Liver (tissue), 7 donors: ENCODE measurements at regions not wholly inside any gene's neighbourhood (a gene's known extent, or its start where the extent isn't known, plus 50 kb on each side); places are given as distances from the start of the nearest gene placed in this dataset.
A peak's percentile ranks its signal among the peaks of the same experiment; 100 is the strongest.

Source experiments
- DNase-seq: peaks from one replicate; pipeline ENCODE4 v3.0.0-alpha.2; 2017; ENCODE audit warnings: low spot score
- H3K27ac ChIP-seq, 2 donors: one replicate each; pipeline ENCODE4 v1.7.0; 2013; ENCODE audit warnings: inconsistent platforms in 2 of 2, low read length in 2 of 2, control low read depth in 1 of 2, low read depth in 1 of 2, mild to moderate bottlenecking in 1 of 2
- H3K27me3 ChIP-seq, 4 donors: one replicate each; pipeline versions ENCODE4 v1.6.1 to v1.7.0; 2013; ENCODE audit warnings: low read length in 3 of 4, inconsistent platforms in 1 of 4, mild to moderate bottlenecking in 1 of 4, moderate library complexity in 1 of 4; ENCODE audit not compliant: control insufficient read depth in 4 of 4, insufficient read depth in 4 of 4
- H3K36me3 ChIP-seq, 4 donors: one replicate each; pipeline versions ENCODE4 v1.6.1 to v1.7.0; 2013; ENCODE audit warnings: low read length in 3 of 4, mild to moderate bottlenecking in 3 of 4, low read depth in 1 of 4, moderate library complexity in 1 of 4; ENCODE audit not compliant: control insufficient read depth in 4 of 4, insufficient read depth in 3 of 4
- H3K4me1 ChIP-seq, 4 donors: one replicate each; pipeline versions ENCODE4 v1.6.1 to v1.7.0; 2013; ENCODE audit warnings: low read length in 3 of 4, mild to moderate bottlenecking in 3 of 4, moderate library complexity in 1 of 4; ENCODE audit not compliant: control insufficient read depth in 4 of 4, insufficient read depth in 4 of 4
- H3K4me3 ChIP-seq, 3 donors: one replicate each; pipeline versions ENCODE4 v1.6.1 to v1.7.0; 2013; ENCODE audit warnings: low read length in 3 of 3, control low read depth in 1 of 3, low read depth in 1 of 3, mild to moderate bottlenecking in 1 of 3
- H3K9ac ChIP-seq, 2 donors: one replicate each; pipeline ENCODE4 v1.7.0; 2013; ENCODE audit warnings: low read length in 2 of 2, mild to moderate bottlenecking in 2 of 2, moderate library complexity in 2 of 2, control low read depth in 1 of 2, low read depth in 1 of 2
- H3K9me3 ChIP-seq, 4 donors: one replicate each; pipeline versions ENCODE4 v1.6.1 to v1.7.0; 2013; ENCODE audit warnings: low read length in 3 of 4; ENCODE audit not compliant: control insufficient read depth in 4 of 4
- ATF3 ChIP-seq: IDR thresholded peaks from 2 replicates; pipeline ENCODE4 v1.6.1; 2016; ENCODE audit warnings: antibody characterized with exemption
- EGR1 ChIP-seq, 2 donors: IDR thresholded peaks; 2 replicates each; pipeline ENCODE4 v1.6.1; 2016 to 2018; ENCODE audit warnings: antibody characterized with exemption in 2 of 2, low read depth in 2 of 2
- FOXA1 ChIP-seq: IDR thresholded peaks from 2 replicates; pipeline ENCODE4 v1.6.1; 2016; ENCODE audit warnings: antibody characterized with exemption
- FOXA2 ChIP-seq: IDR thresholded peaks from 2 replicates; pipeline ENCODE4 v1.6.1; 2016; ENCODE audit warnings: antibody characterized with exemption
- GABPA ChIP-seq, 2 donors: IDR thresholded peaks in 1 of 2; conservative IDR thresholded peaks in 1 of 2; 2 replicates each; pipeline ENCODE4 v1.6.1; 2016; ENCODE audit warnings: antibody characterized with exemption in 2 of 2, mild to moderate bottlenecking in 1 of 2, moderate library complexity in 1 of 2
- HNF4A ChIP-seq, 2 donors: conservative IDR thresholded peaks; 2 replicates each; pipeline ENCODE4 v1.6.1; 2016; ENCODE audit warnings: antibody characterized with exemption in 2 of 2, mild to moderate bottlenecking in 2 of 2
- HNF4G ChIP-seq: IDR thresholded peaks from 2 replicates; pipeline ENCODE4 v1.6.1; 2016; ENCODE audit warnings: antibody characterized with exemption
- JUND ChIP-seq, 2 donors: IDR thresholded peaks; 2 replicates each; pipeline ENCODE4 v1.6.1; 2016; ENCODE audit warnings: antibody characterized with exemption in 2 of 2
- MAX ChIP-seq: IDR thresholded peaks from 2 replicates; pipeline ENCODE4 v1.6.1; 2016; ENCODE audit warnings: antibody characterized with exemption
- NR2F2 ChIP-seq: IDR thresholded peaks from 2 replicates; pipeline ENCODE4 v1.6.1; 2016; ENCODE audit warnings: antibody characterized with exemption
- RAD21 ChIP-seq, 2 donors: IDR thresholded peaks; 2 replicates each; pipeline ENCODE4 v1.6.1; 2016; ENCODE audit warnings: antibody characterized with exemption in 2 of 2, mild to moderate bottlenecking in 2 of 2
- RXRA ChIP-seq, 2 donors: IDR thresholded peaks; 2 replicates each; pipeline ENCODE4 v1.6.1; 2017 to 2018; ENCODE audit warnings: antibody characterized with exemption in 2 of 2, mild to moderate bottlenecking in 1 of 2
- SP1 ChIP-seq: IDR thresholded peaks from 2 replicates; pipeline ENCODE4 v1.6.1; 2018; ENCODE audit warnings: antibody characterized with exemption, mild to moderate bottlenecking
- TAF1 ChIP-seq: conservative IDR thresholded peaks from 2 replicates; pipeline ENCODE4 v1.6.1; 2016; ENCODE audit warnings: antibody characterized with exemption, mild to moderate bottlenecking
- YY1 ChIP-seq: IDR thresholded peaks from 2 replicates; pipeline ENCODE4 v1.6.1; 2016; ENCODE audit warnings: antibody characterized with exemption, mild to moderate bottlenecking
- ZBTB33 ChIP-seq: IDR thresholded peaks from 2 replicates; pipeline ENCODE4 v1.6.1; 2016; ENCODE audit warnings: antibody characterized with exemption
- WGBS: extraction: QIAGEN DNeasy Blood & Tissue Kit; methylation state at CpG from one replicate; pipeline ENCODE4 v1.1.7; 2013; 5-methylcytosine and 5-hydroxymethylcytosine counted together
- TF ChIP-seq, protein P1 (sequence below): IDR thresholded peaks from 2 replicates; pipeline ENCODE4 v1.6.1; 2016; ENCODE audit warnings: antibody characterized with exemption, mild to moderate bottlenecking
- donor health status: healthy.
- donor health status: healthy.
- donor health status: healthy.
- donor health status: healthy.

DNA sequence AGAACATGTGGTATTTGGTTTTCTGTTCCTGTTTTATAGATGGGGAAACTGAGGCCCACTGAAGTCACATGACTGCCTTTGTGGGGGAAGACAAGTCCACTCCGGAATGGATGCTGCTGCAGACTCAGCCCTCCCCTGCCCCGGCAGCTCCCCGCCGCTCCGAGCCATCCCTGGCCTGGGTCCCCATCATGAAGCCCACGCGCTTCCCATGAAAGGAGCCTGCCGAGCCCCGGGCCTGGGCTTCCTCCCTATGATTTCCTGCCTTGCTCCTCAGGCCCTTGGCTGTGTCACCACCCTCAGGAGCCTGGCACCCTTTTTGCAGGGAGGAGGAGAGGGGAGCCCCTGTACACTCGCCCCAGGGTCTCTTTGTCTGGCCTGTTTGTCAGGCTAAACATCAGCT, 125.3 kb upstream of the FOXF1 start:
- H3K27ac ChIP-seq, result peak overlapping the region in 1 of 2 donors; percentile 25
- no peaks in the 10 kb centered on the region for H3K9me3 ChIP-seq
- peaks cover 0 to 4% (median under 1%) of the 10 kb centered on the region in 4 donors for H3K27me3 ChIP-seq
- H3K36me3 ChIP-seq, result no peaks in the 10 kb centered on the region
- 81% methylated on average over 10 of the region's 10 CpGs for WGBS
- no peaks in the 10 kb centered on the region for H3K4me1 ChIP-seq
- TF ChIP-seq ZBTB33, result no peak
- no peak for TF ChIP-seq RAD21 (IDR thresholded peaks at IDR 0.05)
- no peak for TF ChIP-seq ATF3
- TF ChIP-seq GABPA (IDR thresholded peaks at IDR 0.05 in 1 of 2, conservative IDR thresholded peaks at IDR 0.05 in 1 of 2), result no peak
- TF ChIP-seq FOXA1, result no peak
- no peak for TF ChIP-seq RXRA (IDR thresholded peaks at IDR 0.05)
- no peak for TF ChIP-seq MAX
- no peak for TF ChIP-seq HNF4A (conservative IDR thresholded peaks at IDR 0.05)
- no peak for TF ChIP-seq SP1
- no peak for TF ChIP-seq NR2F2
- no peak for TF ChIP-seq EGR1 (IDR thresholded peaks at IDR 0.05; ENCODE audit: low read depth in 2 of 2)
- no peak for TF ChIP-seq HNF4G
- no peak for TF ChIP-seq TAF1
- no peak for TF ChIP-seq FOXA2
- TF ChIP-seq JUND (IDR thresholded peaks at IDR 0.05), result no peak
- TF ChIP-seq, protein P1, sequence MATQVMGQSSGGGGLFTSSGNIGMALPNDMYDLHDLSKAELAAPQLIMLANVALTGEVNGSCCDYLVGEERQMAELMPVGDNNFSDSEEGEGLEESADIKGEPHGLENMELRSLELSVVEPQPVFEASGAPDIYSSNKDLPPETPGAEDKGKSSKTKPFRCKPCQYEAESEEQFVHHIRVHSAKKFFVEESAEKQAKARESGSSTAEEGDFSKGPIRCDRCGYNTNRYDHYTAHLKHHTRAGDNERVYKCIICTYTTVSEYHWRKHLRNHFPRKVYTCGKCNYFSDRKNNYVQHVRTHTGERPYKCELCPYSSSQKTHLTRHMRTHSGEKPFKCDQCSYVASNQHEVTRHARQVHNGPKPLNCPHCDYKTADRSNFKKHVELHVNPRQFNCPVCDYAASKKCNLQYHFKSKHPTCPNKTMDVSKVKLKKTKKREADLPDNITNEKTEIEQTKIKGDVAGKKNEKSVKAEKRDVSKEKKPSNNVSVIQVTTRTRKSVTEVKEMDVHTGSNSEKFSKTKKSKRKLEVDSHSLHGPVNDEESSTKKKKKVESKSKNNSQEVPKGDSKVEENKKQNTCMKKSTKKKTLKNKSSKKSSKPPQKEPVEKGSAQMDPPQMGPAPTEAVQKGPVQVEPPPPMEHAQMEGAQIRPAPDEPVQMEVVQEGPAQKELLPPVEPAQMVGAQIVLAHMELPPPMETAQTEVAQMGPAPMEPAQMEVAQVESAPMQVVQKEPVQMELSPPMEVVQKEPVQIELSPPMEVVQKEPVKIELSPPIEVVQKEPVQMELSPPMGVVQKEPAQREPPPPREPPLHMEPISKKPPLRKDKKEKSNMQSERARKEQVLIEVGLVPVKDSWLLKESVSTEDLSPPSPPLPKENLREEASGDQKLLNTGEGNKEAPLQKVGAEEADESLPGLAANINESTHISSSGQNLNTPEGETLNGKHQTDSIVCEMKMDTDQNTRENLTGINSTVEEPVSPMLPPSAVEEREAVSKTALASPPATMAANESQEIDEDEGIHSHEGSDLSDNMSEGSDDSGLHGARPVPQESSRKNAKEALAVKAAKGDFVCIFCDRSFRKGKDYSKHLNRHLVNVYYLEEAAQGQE, result no peak
- no peak for TF ChIP-seq YY1
- H3K4me3 ChIP-seq, result no peak overlapping the region
- H3K9ac ChIP-seq, result no peak overlapping the region
- no peak for DNase-seq

DNA sequence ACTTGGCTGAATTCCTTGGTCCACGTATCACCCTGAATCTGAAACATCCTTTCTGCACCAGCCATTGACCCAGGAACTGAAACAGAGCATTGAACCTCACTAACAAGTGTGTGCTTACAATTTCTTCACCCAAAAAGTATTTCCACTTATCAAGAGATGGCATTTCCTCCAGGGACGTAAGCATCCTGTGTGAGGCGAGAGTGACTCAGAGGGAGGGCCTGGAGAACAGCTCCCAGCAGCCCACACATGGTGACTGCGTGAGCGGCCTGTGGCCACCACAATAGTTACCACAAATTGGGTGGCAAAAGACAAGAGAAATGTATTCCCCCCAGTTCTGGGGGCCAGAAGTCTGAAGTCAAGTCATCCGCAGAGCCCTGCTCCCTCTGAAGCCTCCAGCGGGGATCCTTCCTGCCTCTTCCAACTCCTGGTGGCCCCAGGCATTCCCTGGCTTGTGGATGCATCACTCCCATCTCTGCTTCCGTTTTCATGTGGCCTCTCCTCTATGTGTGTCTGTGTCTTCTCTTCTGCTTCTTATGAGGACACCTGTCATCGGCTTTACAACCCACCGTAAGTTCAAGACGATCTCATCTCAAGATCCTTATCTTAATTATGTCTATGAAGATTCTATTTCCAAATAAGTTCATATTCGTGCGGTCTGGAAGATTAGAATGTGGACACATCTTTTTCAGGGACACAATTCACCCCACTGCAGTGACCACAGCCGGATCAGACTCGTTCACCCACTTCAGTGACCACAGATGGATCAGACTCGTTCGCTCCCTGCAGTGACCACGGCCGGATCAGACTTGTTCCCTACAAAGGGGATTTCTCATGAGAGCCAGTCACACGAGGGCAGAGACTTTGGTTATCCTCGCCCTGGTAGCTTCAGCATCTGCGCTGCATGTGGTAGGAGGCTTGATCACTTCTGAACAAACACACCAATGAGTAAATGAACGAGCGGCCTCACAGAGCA, 122.6 kb upstream of the FOXF1 start:
- H3K27ac ChIP-seq, result peak overlapping the region in 1 of 2 donors; percentile 10
- H3K4me1 ChIP-seq, result no peaks in the 10 kb centered on the region
- TF ChIP-seq JUND (IDR thresholded peaks at IDR 0.05), result peak in 1 of 2 donors; percentile 9
- TF ChIP-seq HNF4A (conservative IDR thresholded peaks at IDR 0.05), result no peak
- TF ChIP-seq RXRA (IDR thresholded peaks at IDR 0.05), result peak; percentile 35 to 51
- H3K36me3 ChIP-seq, result no peaks in the 10 kb centered on the region
- H3K9me3 ChIP-seq, result no peaks in the 10 kb centered on the region
- H3K4me3 ChIP-seq, result no peak overlapping the region
- peaks cover 0 to 4% (median 1%) of the 10 kb centered on the region in 4 donors for H3K27me3 ChIP-seq
- WGBS, result 82% methylated on average over 24 of the region's 24 CpGs
- no peak overlapping the region for H3K9ac ChIP-seq
- DNase-seq, result no peak
